Calu3 (cell line): ENCODE measurements at regions not wholly inside any gene's neighbourhood (a gene's known extent, or its start where the extent isn't known, plus 50 kb on each side); places are given as distances from the start of the nearest gene placed in this dataset.

Source experiments
- BruUV-seq: library from RNA; stranded (reverse); fragments of 400-500 nt; replicated peaks from 2 replicates; lab custom pipeline; 2021; lab: Mats Ljungman, UMichigan
- CTCF ChIA-PET: fragments of 300-600 bp; sonication (Branson Sonifier 250); formaldehyde crosslinking; loops from one replicate; lab custom pipeline; 2022; ENCODE audit warnings: antibody characterized with exemption; lab: Charles Lee
- DNase-seq: peaks from one replicate; pipeline ENCODE4 v3.0.0; 2022
- H3K27ac Mint-ChIP-seq: one replicate; pipeline ENCODE4 v1.8.0; 2022; ENCODE audit warnings: mixed read lengths; ENCODE audit not compliant: unreplicated experiment
- H3K27me3 Mint-ChIP-seq: one replicate; pipeline ENCODE4 v1.8.0; 2022; ENCODE audit warnings: mixed read lengths; ENCODE audit not compliant: unreplicated experiment
- H3K36me3 Mint-ChIP-seq: one replicate; pipeline ENCODE4 v1.8.0; 2022; ENCODE audit warnings: mild to moderate bottlenecking, moderate library complexity, mixed read lengths; ENCODE audit not compliant: insufficient read depth, unreplicated experiment
- H3K4me1 Mint-ChIP-seq: one replicate; pipeline ENCODE4 v1.8.0; 2022; ENCODE audit warnings: mild to moderate bottlenecking, low read depth, mixed read lengths; ENCODE audit not compliant: unreplicated experiment
- H3K4me3 Mint-ChIP-seq: one replicate; pipeline ENCODE4 v1.8.0; 2022; ENCODE audit warnings: mild to moderate bottlenecking, low read depth, moderate library complexity, mixed read lengths; ENCODE audit not compliant: unreplicated experiment
- H3K9me3 Mint-ChIP-seq: one replicate; pipeline ENCODE4 v1.8.0; 2022; ENCODE audit warnings: low read depth, mixed read lengths; ENCODE audit not compliant: unreplicated experiment
- intact Hi-C: fragments of 100-400 bp; cut with micrococcal nuclease; formaldehyde crosslinking; loops from one replicate; pipeline ENCODE4 v1.10.0; 2022; ENCODE audit not compliant: unreplicated experiment
- TF ChIP-seq, protein P1 (sequence below): fragments of 200-600 bp; IDR thresholded peaks from one replicate; pipeline ENCODE4 v1.8.0; 2022; ENCODE audit warnings: antibody characterized with exemption; ENCODE audit not compliant: unreplicated experiment

DNA sequence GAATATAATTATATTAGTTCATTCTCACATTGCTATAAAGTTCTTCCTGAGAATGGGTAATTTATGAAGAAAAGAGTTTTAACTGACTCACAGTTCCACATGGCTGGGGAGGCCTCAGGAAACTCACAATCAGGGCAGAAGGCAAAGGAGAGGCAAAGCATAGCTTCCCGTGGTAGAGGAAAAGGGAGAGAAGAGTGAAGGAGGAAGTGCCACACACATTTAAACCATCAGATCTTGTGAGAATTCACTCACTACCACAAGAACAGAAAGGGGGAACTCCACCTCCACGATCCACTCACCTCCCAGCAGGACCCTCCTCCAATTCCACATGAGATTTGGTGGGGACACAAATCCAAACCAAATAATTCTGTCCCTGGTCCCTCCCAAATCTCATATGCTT lies 773.4 kb upstream of the INTU start:
- CTCF ChIA-PET = no interaction called here
- no peak overlapping the region for H3K4me3 Mint-ChIP-seq
- BruUV-seq = no TSS peak
- intact Hi-C loops = no loop called here
- no peaks in the 10 kb centered on the region for H3K9me3 Mint-ChIP-seq
- no peak overlapping the region for H3K27ac Mint-ChIP-seq
- H3K27me3 Mint-ChIP-seq = no peaks in the 10 kb centered on the region
- H3K4me1 Mint-ChIP-seq = no peaks in the 10 kb centered on the region
- no peak for DNase-seq
- H3K36me3 Mint-ChIP-seq = no peaks in the 10 kb centered on the region
- TF ChIP-seq, protein P1, sequence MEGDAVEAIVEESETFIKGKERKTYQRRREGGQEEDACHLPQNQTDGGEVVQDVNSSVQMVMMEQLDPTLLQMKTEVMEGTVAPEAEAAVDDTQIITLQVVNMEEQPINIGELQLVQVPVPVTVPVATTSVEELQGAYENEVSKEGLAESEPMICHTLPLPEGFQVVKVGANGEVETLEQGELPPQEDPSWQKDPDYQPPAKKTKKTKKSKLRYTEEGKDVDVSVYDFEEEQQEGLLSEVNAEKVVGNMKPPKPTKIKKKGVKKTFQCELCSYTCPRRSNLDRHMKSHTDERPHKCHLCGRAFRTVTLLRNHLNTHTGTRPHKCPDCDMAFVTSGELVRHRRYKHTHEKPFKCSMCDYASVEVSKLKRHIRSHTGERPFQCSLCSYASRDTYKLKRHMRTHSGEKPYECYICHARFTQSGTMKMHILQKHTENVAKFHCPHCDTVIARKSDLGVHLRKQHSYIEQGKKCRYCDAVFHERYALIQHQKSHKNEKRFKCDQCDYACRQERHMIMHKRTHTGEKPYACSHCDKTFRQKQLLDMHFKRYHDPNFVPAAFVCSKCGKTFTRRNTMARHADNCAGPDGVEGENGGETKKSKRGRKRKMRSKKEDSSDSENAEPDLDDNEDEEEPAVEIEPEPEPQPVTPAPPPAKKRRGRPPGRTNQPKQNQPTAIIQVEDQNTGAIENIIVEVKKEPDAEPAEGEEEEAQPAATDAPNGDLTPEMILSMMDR = no peak

DNA sequence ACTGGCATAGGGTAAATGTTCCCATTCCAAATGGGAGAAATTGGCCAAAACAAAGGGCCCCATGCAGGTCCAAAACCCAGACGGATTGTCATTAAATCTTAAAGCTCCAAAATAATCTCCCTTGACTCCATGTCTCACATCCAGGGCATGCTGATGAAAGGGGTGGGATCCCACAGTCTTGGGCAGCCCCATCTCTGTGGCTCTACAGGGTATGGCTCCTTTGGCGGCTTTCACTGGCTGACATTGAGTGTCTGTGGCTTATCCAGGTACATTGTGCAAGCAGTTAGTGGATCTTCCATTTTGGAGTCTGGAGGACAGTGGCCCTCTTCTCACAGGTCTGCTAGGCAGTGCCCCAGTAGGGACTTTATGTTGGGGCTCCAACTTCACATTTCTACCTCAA lies 772.9 kb upstream of the INTU start:
- no TSS peak for BruUV-seq
- CTCF ChIA-PET = no interaction called here
- intact Hi-C loops = no loop called here
- Mint-ChIP-seq H3K4me3 (no peak overlapping the region), H3K36me3 (no peaks in the 10 kb centered on the region), H3K27ac (no peak overlapping the region), H3K9me3 (no peaks in the 10 kb centered on the region), H3K27me3 (no peaks in the 10 kb centered on the region), H3K4me1 (no peaks in the 10 kb centered on the region)
- TF ChIP-seq, protein P1 = no peak
- no peak for DNase-seq

DNA sequence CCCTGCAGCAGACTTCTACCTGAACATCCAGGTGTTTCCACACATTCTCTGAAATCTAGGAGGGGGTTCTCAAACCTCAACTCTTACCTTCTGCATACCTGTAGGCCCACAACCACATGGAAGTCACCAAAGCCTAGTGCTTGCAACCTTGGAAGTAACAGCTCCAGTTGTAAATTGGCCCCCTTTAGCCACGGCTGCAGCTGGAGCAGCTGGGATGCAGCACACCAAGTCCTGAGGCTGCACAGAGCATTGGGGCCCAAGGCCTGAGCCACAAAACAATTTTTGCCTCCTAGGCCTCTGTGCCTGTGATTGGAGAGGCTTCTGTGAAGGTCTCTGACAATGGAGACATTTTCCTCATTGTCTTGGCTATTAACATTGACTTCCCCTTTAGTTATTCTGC lies 772.4 kb upstream of the INTU start:
- Mint-ChIP-seq H3K27ac (no peak overlapping the region), H3K4me1 (no peaks in the 10 kb centered on the region), H3K4me3 (no peak overlapping the region), H3K27me3 (no peaks in the 10 kb centered on the region), H3K9me3 (no peaks in the 10 kb centered on the region), H3K36me3 (no peaks in the 10 kb centered on the region)
- no TSS peak for BruUV-seq
- DNase-seq = no peak
- CTCF ChIA-PET = no interaction called here
- intact Hi-C loops = no loop called here
- TF ChIP-seq, protein P1 = no peak

DNA sequence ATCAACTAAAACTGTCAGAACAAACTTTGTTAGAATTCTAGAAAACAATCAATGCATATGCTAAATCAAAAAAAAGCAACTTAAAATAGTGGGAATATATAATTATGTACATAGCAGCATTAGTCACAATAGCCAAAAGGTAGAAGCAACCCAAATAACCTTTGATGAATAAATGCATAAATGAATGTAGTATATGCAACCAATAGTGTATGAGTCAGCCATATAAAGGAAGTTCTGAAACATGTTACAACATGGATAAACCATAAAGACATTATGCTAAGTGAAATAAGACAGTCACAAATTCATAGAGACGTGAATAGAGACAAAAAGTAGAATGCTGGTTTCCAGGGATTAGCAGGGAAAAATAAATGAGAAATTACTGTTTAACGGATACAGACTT lies 762.8 kb upstream of the INTU start:
- H3K4me1 Mint-ChIP-seq = no peaks in the 10 kb centered on the region
- H3K27me3 Mint-ChIP-seq = no peaks in the 10 kb centered on the region
- intact Hi-C loops = no loop called here
- CTCF ChIA-PET = no interaction called here
- H3K27ac Mint-ChIP-seq = no peak overlapping the region
- BruUV-seq = no TSS peak
- no peak for DNase-seq
- no peaks in the 10 kb centered on the region for H3K36me3 Mint-ChIP-seq
- no peak overlapping the region for H3K4me3 Mint-ChIP-seq
- peaks cover 12% of the 10 kb centered on the region for H3K9me3 Mint-ChIP-seq
- TF ChIP-seq, protein P1 = no peak
